ENCODE measurements at regions not wholly inside any gene's neighbourhood (a gene's known extent, or its start where the extent isn't known, plus 50 kb on each side); places are given as distances from the start of the nearest gene placed in this dataset.

- no peak for TF ChIP-seq CTCF (IDR thresholded peaks at IDR 0.05)
- no peak for TF ChIP-seq POLR2A (IDR thresholded peaks at IDR 0.05)
These were observed 56.5 kb upstream of the ANKRD17 start for GRCh38 chr4:73315091-73315490.

Measured in right lobe of liver (tissue), 4 donors.